HG03565 (cell line): ENCODE measurements at regions not wholly inside any gene's neighbourhood (a gene's known extent, or its start where the extent isn't known, plus 50 kb on each side); places are given as distances from the start of the nearest gene placed in this dataset.
"Not testable (repeated sequence)": the region's sequence is repeated elsewhere in the genome, so short reads cannot be mapped to it uniquely, and the experiment has no call there.

ENCODE experiments used
- ATAC-seq: cut with Tn5 transposase; IDR thresholded peaks from one replicate; pipeline ENCODE4 v1.9.1; 2021; ENCODE audit warnings: mild to moderate bottlenecking, moderate library complexity; ENCODE audit not compliant: unreplicated experiment

GRCh38 chr4:169342906-169343564 is 72.3 kb upstream of the SH3RF1 start:
- no peak for ATAC-seq

DNA sequence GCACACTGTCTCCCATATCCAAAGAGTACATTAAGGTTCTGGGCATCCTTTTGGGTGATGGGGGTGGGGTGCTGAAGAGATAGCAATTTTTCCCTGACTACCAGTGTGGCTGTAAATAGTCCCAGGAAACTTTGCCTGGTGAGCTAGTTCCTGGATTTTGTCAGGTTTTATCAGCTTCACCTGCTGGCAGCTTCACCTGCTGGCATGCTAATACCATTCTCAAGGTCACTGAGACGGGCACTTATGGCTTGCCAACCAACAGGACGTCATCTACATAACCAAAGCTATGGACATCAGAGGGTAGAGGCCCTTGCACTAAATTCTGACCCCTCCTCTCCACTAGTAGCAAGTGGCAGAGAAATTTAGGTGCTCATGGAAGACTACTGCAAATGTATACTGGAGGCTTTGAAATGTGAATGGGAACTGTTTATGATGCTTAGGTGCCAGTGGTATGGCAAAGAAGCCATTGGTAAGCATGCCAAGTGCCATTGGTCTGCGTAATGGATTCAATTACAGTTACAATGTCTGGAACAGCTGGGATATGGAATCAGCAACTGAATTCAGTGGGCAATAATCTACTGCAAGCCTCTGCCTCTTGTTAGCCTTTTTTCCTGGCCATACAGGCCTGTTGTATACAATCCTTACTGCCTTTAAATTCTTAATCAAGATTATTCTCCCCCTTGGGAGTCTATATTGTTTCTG is 71.6 kb upstream of the SH3RF1 start:
- ATAC-seq: no peak

- peak; percentile 63 for ATAC-seq
Observed at GRCh38 chr4:169341490-169341889, 70.7 kb upstream of the SH3RF1 start.

DNA sequence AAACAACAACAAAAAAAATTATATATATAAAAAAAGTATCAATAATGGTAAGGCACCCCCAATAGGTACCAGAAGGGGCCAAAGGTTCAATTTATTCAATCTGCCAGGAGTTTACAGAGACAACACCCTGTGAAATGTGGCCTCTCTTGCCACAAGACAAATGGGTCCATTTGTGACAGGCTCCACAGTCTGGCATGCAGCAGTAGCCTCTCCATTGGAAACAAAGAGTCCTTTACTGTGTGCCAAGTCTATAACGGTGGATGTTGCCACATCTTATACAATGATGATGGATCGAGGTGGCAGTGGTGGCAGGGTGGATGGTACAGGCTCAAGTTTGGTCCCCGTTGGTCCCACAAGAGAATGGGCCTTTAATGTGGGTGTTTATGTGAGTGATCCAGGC is 70.1 kb upstream of the SH3RF1 start:
- no peak for ATAC-seq

DNA sequence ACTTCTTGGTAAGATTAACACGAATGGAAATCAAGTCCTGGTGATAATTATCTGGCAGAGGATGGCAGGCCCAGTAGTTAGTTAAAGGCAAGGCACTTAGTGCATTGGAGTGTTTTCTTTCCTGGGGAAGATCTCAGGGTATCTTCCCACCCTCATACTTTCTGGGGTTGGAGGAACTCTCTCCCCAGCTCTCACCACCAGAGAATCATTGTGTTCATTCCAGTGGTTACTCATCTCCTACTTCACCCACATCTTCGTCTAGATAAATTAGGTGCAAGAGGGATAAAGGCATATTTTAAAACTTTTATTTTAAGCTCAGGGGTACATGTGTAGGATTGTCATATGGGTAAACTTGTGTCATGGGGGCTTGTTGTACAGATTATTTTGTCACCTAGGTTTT is 67.5 kb upstream of the SH3RF1 start:
- no peak for ATAC-seq

GRCh38 chr4:169337510-169337909 is 66.8 kb upstream of the SH3RF1 start:
- no peak for ATAC-seq

GRCh38 chr4:169335331-169335730 is 64.6 kb upstream of the SH3RF1 start:
- no peak for ATAC-seq

GRCh38 chr4:169334335-169334734 is 63.6 kb upstream of the SH3RF1 start:
- no peak for ATAC-seq

- no peak for ATAC-seq
Observed at GRCh38 chr4:169333265-169333664, 62.5 kb upstream of the SH3RF1 start.

GRCh38 chr4:169332583-169332982 is 61.8 kb upstream of the SH3RF1 start:
- ATAC-seq: no peak

DNA sequence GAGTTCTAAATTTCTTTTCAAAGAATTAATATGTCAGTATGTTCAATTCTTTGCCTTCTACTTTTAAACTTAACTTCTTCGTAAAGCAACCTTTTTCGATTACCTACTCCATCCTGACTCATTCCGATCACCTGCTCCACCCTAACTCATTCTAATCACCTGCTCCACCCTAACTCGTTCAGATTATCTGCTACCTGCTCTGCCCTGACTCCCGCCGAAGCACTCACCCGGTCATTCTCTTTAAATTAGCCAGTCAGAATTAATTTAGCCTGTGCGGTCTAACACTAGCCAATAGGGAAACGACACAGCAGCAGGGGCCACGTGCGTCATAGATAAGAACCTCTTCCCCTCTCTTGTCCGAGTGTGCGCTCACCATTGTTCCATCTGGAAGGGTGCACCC is 60.1 kb upstream of the SH3RF1 start:
- ATAC-seq: no peak

DNA sequence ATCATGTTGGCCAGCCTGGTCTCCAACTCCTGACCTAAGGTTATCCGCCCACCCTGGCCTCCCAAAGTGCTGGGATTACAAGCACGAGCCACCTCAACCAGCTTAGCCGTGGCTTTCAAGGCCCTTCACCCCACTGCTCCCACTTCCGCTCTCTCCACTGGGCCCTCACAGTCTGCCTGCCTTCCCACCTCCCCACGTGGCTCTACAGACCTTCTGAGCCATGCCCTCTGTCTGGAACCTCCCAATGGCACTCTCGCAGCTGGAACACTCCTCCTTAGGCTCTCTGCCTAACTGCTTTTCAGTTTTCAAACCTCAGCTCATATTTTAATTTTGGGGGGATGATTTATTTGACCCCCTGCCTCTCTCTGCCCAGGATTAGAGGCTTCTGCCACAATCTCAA is 59.3 kb upstream of the SH3RF1 start:
- ATAC-seq: no peak

DNA sequence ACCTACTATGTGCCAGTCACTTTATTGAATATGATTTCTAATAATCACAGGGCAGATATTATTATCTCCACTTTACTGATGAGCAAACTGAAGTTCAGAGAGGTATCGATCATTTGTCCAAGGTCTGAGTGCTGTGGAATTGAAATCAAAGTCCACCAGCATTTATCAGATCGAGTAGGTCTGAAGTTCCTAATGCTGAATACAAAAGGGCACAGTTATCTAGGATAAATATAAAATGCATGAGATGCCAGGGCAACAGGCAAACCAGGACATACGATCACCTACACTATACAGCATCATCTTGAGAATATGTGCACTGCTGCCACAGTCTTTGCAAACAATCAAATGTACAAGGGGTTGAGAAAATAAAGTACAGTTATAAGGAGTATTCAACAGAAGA is 57.2 kb upstream of the SH3RF1 start:
- ATAC-seq: no peak

DNA sequence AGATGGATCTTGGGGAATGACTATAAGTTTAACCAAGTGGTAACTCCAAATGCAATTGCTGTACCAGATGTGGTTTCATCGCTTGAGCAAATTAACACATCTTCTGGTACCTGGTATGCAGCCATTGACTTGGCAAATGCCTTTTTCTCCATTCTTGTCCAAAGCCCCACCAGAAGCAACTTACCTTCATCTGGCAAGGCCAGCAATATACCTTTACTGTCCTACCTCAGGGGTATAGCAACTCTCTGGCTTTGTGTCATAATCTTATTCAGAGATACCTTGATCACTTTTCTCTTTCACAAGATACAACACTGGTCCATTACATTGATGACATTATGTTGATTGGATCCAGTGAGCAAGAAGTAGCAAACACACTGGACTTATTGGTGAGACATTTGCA is 53.2 kb upstream of the SH3RF1 start:
- ATAC-seq: not testable (repeated sequence)

GRCh38 chr4:169322833-169323232 is 52.1 kb upstream of the SH3RF1 start:
- ATAC-seq: not testable (repeated sequence)
